ENCODE measurements at regions not wholly inside any gene's neighbourhood (a gene's known extent, or its start where the extent isn't known, plus 50 kb on each side); places are given as distances from the start of the nearest gene placed in this dataset.

- no peaks in the 10 kb centered on the region; the same call in 1 of the 2 replicates for H3K27me3 Mint-ChIP-seq (ENCODE audit: low read depth)
- no CpG with 5 or more reads among the region's 3 CpGs for WGBS (ENCODE audit: extremely low coverage, insufficient read length, low lambda C conversion rate)
- Histone ChIP-seq H3K79me1 (ENCODE audit: insufficient read depth, low read depth, low read length, poor library complexity, severe bottlenecking) (no peaks in the 10 kb centered on the region), H3K27me3 (ENCODE audit: insufficient read depth, low read length) (no peaks in the 10 kb centered on the region), H2AK5ac (ENCODE audit: insufficient read length, low read length) (no peak overlapping the region), H2AFZ (ENCODE audit: low read length) (no peak overlapping the region), H3T11ph (ENCODE audit: low read length) (no peak overlapping the region), H4K8ac (replicated peaks; ENCODE audit: insufficient read length, low read depth, low read length) (no peak overlapping the region), H3K14ac (ENCODE audit: insufficient read depth, low read length) (no peak overlapping the region), H4K5ac (ENCODE audit: insufficient read length, low read depth, low read length) (no peak overlapping the region), H3K56ac (ENCODE audit: insufficient read length, low read depth, low read length) (no peak overlapping the region), H2BK12ac (ENCODE audit: insufficient read length, low read depth, low read length) (no peak overlapping the region), H3K4me1 (ENCODE audit: insufficient read depth, low read length) (no peaks in the 10 kb centered on the region), H4K20me1 (ENCODE audit: control insufficient read depth, insufficient read depth, insufficient read length) (no peaks in the 10 kb centered on the region), H3K23ac (ENCODE audit: insufficient read length, low read depth, low read length) (no peak overlapping the region), H3K4ac (ENCODE audit: low read depth, low read length) (no peak overlapping the region), H2BK20ac (ENCODE audit: low read depth, low read length, poor library complexity, severe bottlenecking) (no peak overlapping the region), H4K91ac (ENCODE audit: insufficient read length, low read depth, low read length) (no peak overlapping the region), H3K79me2 (ENCODE audit: insufficient read depth, low read length) (no peaks in the 10 kb centered on the region), H2BK5ac (ENCODE audit: insufficient read length, low read length) (no peak overlapping the region), H3K18ac (ENCODE audit: insufficient read length, low read depth, low read length) (no peak overlapping the region), H3K27ac (ENCODE audit: insufficient read length, low read depth, low read length) (no peak overlapping the region), H3K9me3 (ENCODE audit: control insufficient read depth, low read depth, low read length) (no peaks in the 10 kb centered on the region), H3K4me2 (ENCODE audit: insufficient read depth, insufficient read length, low read length) (no peak overlapping the region), H2BK15ac (ENCODE audit: low read depth, low read length) (no peak overlapping the region), H2BK120ac (ENCODE audit: low read depth, low read length, poor library complexity, severe bottlenecking) (no peak overlapping the region), H3K23me2 (ENCODE audit: insufficient read length, low read depth, low read length, poor library complexity, severe bottlenecking) (no peaks in the 10 kb centered on the region), H3K9ac (ENCODE audit: extremely low read depth, insufficient read length, low read length) (no peak overlapping the region)
- DNase-seq, result no peak
- no peaks in the 10 kb centered on the region for H3K9me3 Mint-ChIP-seq
- H3K27ac Mint-ChIP-seq, result no peak overlapping the region
- no peaks in the 10 kb centered on the region for H3K36me3 Mint-ChIP-seq (ENCODE audit: insufficient read depth in 1 of 3, low read depth in 3 of 3)
- no peak for TF ChIP-seq CTCF (conservative IDR thresholded peaks at IDR 0.05)
- H3K4me3 Mint-ChIP-seq, result no peak overlapping the region
- no peaks in the 10 kb centered on the region for H3K4me1 Mint-ChIP-seq
Observed at GRCh38 chr6:56339524-56339923, 92.1 kb upstream of the COL21A1 start.
